Body of pancreas (tissue), 4 donors: ENCODE measurements at regions not wholly inside any gene's neighbourhood (a gene's known extent, or its start where the extent isn't known, plus 50 kb on each side); places are given as distances from the start of the nearest gene placed in this dataset.

ENCODE experiments used
- ATAC-seq: fragments of 150-250 bp; one replicate; pipeline ENCODE4 v1.9.1; 2016
- DNase-seq, 4 donors: peaks; one replicate each; pipeline ENCODE4 v3.0.0-alpha.2; 2019
- H3K27ac ChIP-seq, 4 donors: fragments of 200-600 bp; sonication (generic); 1 replicate in 3 of 4; 2 replicates in 1 of 4; pipeline versions ENCODE4 v1.5.1 to v1.6.1; 2016 to 2019; ENCODE audit warnings: mild to moderate bottlenecking in 1 of 4, mixed read lengths in 1 of 4, moderate library complexity in 1 of 4
- H3K27me3 ChIP-seq, 2 donors: fragments of 200-600 bp; sonication (generic); one replicate each; pipeline ENCODE4 v1.6.0; 2016; ENCODE audit warnings: mild to moderate bottlenecking in 1 of 2
- H3K36me3 ChIP-seq, 2 donors: fragments of 200-600 bp; sonication (generic); replicated peaks in 1 of 2; 2 replicates each; pipeline ENCODE4 v1.5.1; 2016; ENCODE audit warnings: low read depth in 2 of 2; ENCODE audit not compliant: insufficient read depth in 1 of 2
- H3K4me1 ChIP-seq: fragments of 200-600 bp; sonication (generic); one replicate; pipeline ENCODE4 v1.6.0; 2016
- H3K4me3 ChIP-seq, 2 donors: fragments of 200-600 bp; sonication (generic); 1 replicate in 1 of 2; 2 replicates in 1 of 2; pipeline ENCODE4 v1.5.1; 2016 to 2019
- H3K9me3 ChIP-seq, 3 donors: fragments of 200-600 bp; sonication (generic); 1 replicate in 2 of 3; 2 replicates in 1 of 3; pipeline ENCODE4 v1.5.1; 2016
- POLR2A ChIP-seq, 3 donors: fragments of 450-650 bp; IDR thresholded peaks; one replicate each; pipeline ENCODE4 v1.6.1; 2016; ENCODE audit warnings: antibody characterized with exemption in 3 of 3, mild to moderate bottlenecking in 2 of 3
- WGBS, 2 donors: methylation state at CpG; one replicate each; pipeline ENCODE4 v1.1.5; 2017; 5-methylcytosine and 5-hydroxymethylcytosine counted together
- intact Hi-C: fragments of 100-400 bp; cut with DNase I; formaldehyde crosslinking; loops from one replicate; pipeline ENCODE4 v1.15.1; 2023
- TF ChIP-seq, protein P1 (sequence below), 7 experiments: fragments of 450-650 bp in 4 of 7; fragments of 200-600 bp in 3 of 7; sonication (generic) in 3 of 7; IDR thresholded peaks; one replicate each; pipeline ENCODE4 v1.5.1; 2016 to 2019; ENCODE audit warnings: antibody characterized with exemption in 7 of 7

DNA sequence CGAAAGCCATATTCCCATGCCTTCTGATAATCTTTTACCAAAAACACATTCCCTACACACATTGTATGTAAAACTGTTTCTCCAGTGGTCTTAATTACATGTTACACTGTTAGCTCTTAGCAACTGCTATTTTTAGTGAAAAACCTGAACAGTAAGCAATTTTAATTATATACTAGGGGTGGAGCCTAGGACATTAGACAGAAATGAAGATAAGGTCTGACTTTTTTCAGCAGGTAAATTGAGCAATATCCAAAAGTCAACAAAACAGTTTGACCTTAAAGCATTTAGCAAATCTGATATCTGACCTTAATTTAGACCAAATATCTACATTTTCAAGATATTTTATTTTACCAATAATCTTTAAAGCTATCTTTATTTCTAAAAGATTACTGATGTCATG lies 60.2 kb downstream of the PDE6H start:
- WGBS, 2 donors, result 70 to 88% methylated on average over 1 of the region's 1 CpG
- Histone ChIP-seq H3K9me3 (no peaks in the 10 kb centered on the region), H3K4me1 (no peaks in the 10 kb centered on the region), H3K27me3 (no peaks in the 10 kb centered on the region), H3K4me3 (no peak overlapping the region), H3K36me3 (no peaks in the 10 kb centered on the region), H3K27ac (no peak overlapping the region)
- no peak for TF ChIP-seq POLR2A (IDR thresholded peaks at IDR 0.05)
- TF ChIP-seq, protein P1, sequence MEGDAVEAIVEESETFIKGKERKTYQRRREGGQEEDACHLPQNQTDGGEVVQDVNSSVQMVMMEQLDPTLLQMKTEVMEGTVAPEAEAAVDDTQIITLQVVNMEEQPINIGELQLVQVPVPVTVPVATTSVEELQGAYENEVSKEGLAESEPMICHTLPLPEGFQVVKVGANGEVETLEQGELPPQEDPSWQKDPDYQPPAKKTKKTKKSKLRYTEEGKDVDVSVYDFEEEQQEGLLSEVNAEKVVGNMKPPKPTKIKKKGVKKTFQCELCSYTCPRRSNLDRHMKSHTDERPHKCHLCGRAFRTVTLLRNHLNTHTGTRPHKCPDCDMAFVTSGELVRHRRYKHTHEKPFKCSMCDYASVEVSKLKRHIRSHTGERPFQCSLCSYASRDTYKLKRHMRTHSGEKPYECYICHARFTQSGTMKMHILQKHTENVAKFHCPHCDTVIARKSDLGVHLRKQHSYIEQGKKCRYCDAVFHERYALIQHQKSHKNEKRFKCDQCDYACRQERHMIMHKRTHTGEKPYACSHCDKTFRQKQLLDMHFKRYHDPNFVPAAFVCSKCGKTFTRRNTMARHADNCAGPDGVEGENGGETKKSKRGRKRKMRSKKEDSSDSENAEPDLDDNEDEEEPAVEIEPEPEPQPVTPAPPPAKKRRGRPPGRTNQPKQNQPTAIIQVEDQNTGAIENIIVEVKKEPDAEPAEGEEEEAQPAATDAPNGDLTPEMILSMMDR (IDR thresholded peaks at IDR 0.05), result no peak
- DNase-seq, result no peak
- no peak for ATAC-seq
- intact Hi-C loops, result no loop called here

DNA sequence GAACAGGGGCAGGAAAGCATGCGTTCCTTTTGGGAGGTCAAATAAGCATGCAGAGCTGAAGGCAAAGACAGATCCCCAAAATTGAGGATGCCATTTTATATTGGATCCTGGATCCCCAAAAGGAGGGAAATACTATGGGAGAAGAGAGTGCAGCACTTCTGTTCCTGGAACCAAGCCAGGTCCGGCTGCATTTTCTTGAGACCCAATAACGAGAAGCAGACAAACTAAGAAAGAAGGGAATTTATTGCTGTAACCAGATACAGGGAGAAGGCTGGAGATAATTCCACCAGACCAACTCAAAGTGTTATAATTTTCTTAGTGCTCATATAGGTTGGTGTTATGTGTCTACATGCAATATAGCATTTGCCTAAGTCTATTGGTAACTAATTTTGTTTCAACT lies 60.8 kb downstream of the PDE6H start:
- WGBS, 2 donors, result 56 to 71% methylated on average over 3 of the region's 3 CpGs
- ATAC-seq (no peak), DNase-seq (peak in 1 of 4 donors; percentile 12)
- Histone ChIP-seq H3K36me3 (no peaks in the 10 kb centered on the region), H3K9me3 (no peaks in the 10 kb centered on the region), H3K27ac (no peak overlapping the region), H3K27me3 (no peaks in the 10 kb centered on the region), H3K4me1 (no peaks in the 10 kb centered on the region), H3K4me3 (no peak overlapping the region)
- intact Hi-C loops, result no loop called here
- TF ChIP-seq POLR2A (IDR thresholded peaks at IDR 0.05), result no peak
- TF ChIP-seq, protein P1 (IDR thresholded peaks at IDR 0.05), result no peak

DNA sequence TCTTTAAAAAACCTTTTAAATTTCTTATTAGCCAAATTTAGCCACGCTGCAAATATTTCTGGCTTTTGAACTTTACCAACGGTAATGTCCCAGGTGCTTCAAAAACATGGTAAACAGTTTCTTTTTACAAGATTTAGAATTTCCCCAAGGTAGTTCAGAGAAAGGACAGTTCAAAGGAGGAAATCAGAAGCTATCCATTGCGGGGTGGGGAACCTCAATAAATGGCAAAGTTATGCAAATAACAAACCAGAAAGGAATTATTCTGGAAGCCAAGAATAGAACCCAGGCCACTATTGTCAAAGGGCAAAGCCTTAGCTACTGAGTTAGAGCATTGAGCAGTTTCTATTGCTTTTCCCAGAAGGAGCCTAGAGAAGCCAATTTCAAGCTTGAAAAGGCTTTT lies 62.3 kb downstream of the PDE6H start:
- no peak for ATAC-seq
- no peaks in the 10 kb centered on the region for H3K4me1 ChIP-seq
- no peaks in the 10 kb centered on the region for H3K27me3 ChIP-seq
- intact Hi-C loops, result no loop called here
- H3K4me3 ChIP-seq, result no peak overlapping the region
- H3K36me3 ChIP-seq, result no peaks in the 10 kb centered on the region
- DNase-seq, result no peak
- H3K27ac ChIP-seq, result no peak overlapping the region
- TF ChIP-seq, protein P1 (IDR thresholded peaks at IDR 0.05), result no peak
- TF ChIP-seq POLR2A (IDR thresholded peaks at IDR 0.05), result no peak
- H3K9me3 ChIP-seq, result no peaks in the 10 kb centered on the region
- WGBS, 2 donors, result 82 to 84% methylated on average over 3 of the region's 3 CpGs

DNA sequence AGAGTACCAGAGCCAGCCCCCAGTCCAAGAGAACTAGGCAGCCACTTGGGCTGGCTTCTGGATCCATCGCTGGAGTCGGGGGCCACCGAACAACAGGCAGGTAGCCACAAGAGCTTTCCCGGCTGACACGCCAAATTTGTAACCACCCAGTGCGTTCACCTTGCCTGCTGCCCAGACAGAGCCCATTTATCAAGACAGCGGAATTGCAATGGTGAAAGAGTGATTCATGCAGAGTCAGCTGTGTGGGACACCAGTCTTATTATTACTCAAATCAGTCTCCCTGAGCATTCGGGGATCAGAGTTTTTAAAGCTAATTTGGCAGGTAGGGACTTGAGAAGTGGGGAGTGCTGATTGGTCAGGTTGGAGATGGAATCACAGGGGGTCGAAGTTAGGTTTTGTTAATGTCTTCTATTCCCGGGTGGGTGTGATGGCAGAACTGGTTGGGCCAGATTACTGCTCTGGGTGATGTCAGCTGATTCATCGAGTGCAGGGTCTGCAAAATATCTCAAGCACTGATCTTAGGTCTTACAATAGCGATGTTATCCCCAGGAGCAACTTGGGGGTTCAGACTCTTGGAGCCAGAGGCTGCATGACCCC lies 64.3 kb downstream of the PDE6H start:
- Histone ChIP-seq H3K4me3 (no peak overlapping the region), H3K27me3 (no peaks in the 10 kb centered on the region), H3K36me3 (no peaks in the 10 kb centered on the region), H3K4me1 (no peaks in the 10 kb centered on the region), H3K27ac (no peak overlapping the region), H3K9me3 (no peaks in the 10 kb centered on the region)
- no peak for DNase-seq
- WGBS, 2 donors, result 52 to 58% methylated on average over 11 to 12 of the region's 12 CpGs
- intact Hi-C loops, result no loop called here
- no peak for ATAC-seq
- TF ChIP-seq, protein P1 (IDR thresholded peaks at IDR 0.05), result no peak
- no peak for TF ChIP-seq POLR2A (IDR thresholded peaks at IDR 0.05)

DNA sequence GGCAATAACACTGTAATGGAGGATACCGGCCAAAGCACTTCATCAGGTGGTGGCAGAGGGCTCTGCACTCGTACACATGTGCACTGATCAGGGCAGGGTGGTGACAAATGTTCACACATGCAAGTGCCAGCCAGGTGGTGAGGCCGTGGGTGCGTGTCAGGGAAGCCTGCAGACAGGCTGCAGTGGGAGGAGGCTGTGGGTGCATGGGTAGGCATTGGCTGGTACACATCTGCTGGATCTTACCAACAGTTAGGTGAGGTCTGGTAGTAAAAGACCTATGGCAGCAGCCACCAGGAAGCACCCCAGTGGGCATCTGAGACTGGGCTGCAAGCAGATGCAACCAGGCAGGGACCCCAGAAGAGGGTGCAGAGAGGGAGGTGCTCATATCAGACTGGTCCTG lies 65.3 kb downstream of the PDE6H start:
- H3K27ac ChIP-seq, result no peak overlapping the region
- intact Hi-C loops, result no loop called here
- H3K4me3 ChIP-seq, result no peak overlapping the region
- DNase-seq (no peak), ATAC-seq (no peak)
- H3K9me3 ChIP-seq, result no peaks in the 10 kb centered on the region
- H3K27me3 ChIP-seq, result no peaks in the 10 kb centered on the region
- 69 to 79% methylated on average over 2 to 4 of the region's 4 CpGs for WGBS, 2 donors
- no peaks in the 10 kb centered on the region for H3K4me1 ChIP-seq
- H3K36me3 ChIP-seq, result no peaks in the 10 kb centered on the region
- no peak for TF ChIP-seq POLR2A (IDR thresholded peaks at IDR 0.05)
- TF ChIP-seq, protein P1 (IDR thresholded peaks at IDR 0.05), result no peak
